Suppressor macrophage treated with lipopolysaccharide for 4 hours (primary cell): ENCODE measurements at regions not wholly inside any gene's neighbourhood (a gene's known extent, or its start where the extent isn't known, plus 50 kb on each side); places are given as distances from the start of the nearest gene placed in this dataset.
"Not testable (repeated sequence)": the region's sequence is repeated elsewhere in the genome, so short reads cannot be mapped to it uniquely, and the experiment has no call there.

Experiments used
- DNase-seq: peaks from one replicate; pipeline ENCODE4 v3.0.0-alpha.2; 2020

- DNase-seq: no peak
Observed at GRCh38 chr5:179497636-179498340, 52.6 kb upstream of the RUFY1 start.

- no peak for DNase-seq
Observed at GRCh38 chr5:179495906-179496455, 54.4 kb upstream of the RUFY1 start.

DNA sequence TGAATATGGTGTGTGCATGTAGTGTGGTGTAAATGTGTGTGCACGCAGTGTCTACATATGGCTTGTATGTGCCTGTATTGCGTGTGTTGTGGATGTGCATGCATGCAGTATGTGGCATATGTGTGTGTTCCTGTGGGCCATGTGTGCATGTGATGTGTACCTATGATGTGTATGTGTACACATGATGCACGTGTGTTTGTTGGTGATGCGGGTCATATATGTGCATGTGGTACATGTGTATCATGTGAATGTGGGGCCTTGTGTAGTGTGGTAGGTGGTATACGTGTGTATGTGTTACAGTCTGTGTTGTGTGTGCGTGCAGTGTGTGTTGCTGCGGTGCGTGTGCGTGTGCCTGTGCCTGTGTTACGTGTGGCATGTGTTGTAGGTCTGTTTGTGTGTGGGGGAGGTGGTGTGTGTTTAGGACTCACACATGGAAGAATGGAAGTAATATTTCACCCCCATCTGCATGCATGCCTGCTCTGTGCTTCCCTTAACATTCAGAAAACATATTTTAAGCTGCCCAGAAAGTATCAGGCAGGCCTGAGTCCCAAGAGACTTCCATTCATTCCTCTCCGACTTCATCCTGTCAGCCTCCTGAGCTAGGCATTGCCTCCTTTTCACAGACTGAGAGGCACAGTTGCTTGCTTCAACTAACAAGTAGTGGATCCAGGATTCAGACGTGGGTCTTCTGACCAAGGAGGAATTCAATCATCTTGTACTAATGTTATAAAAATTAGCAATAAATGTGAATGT is 55.4 kb upstream of the RUFY1 start:
- no peak for DNase-seq

DNA sequence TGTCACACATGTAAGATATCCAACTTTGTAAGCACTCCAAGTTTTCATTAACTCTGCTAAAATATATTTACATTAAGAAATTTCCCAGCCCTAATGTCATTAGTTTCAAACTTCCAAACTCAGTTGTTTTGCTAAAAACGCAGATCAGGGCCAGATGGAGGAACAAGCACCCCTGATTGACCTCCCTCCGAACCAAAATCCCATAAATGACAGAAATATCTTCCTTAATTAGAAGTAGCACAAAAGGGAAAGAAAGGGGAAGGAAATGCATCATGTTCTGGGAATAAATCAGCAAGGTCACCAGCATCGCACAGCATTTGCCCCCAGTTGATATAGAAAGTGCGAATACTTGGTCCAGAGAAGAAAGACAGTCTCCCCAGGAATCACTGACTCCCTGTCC is 61.4 kb upstream of the RUFY1 start:
- peak; percentile 64 for DNase-seq

DNA sequence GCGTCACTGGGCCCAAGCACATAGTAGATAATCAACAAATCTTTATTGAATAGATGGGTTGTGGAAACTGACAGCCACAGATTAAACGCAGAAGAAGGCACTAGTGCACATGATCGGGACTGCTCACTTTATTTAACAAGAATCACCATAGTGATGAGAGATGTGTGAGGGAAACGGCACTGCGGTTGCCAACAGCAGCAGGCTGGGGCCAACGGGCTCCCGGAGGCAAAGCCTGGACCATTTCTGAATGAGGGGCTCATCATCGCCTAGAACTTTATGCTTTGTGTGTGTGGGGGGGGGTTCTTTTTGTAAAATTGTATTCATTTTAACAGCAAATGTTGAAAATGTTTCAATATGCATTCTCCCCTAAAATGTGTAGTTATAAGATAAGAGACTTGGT is 61.9 kb upstream of the RUFY1 start:
- DNase-seq: no peak

GRCh38 chr5:179487145-179487544 is 63.2 kb upstream of the RUFY1 start:
- no peak for DNase-seq

DNA sequence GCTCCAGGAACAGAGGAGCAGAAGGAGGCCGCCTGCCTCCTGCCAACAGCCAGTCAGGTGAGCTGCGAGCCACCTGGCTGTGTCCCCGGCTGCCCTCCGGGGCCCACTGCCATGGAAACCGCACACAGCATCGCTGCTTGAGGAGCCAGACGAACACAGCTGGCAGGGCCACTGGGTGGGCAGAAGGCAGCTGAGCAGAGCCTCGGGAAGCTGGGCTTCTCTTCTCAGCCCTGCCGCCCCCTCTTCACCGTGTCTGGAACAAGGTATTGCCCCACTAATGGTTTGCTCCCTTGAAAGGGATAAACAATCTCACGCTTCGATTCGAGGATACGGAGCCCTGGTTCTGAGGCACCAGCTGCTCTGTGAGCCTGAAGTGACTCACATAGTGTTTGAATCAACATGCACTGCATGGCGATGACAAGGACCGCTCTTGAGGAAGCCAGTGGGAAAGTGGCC is 63.7 kb upstream of the RUFY1 start:
- DNase-seq: no peak

DNA sequence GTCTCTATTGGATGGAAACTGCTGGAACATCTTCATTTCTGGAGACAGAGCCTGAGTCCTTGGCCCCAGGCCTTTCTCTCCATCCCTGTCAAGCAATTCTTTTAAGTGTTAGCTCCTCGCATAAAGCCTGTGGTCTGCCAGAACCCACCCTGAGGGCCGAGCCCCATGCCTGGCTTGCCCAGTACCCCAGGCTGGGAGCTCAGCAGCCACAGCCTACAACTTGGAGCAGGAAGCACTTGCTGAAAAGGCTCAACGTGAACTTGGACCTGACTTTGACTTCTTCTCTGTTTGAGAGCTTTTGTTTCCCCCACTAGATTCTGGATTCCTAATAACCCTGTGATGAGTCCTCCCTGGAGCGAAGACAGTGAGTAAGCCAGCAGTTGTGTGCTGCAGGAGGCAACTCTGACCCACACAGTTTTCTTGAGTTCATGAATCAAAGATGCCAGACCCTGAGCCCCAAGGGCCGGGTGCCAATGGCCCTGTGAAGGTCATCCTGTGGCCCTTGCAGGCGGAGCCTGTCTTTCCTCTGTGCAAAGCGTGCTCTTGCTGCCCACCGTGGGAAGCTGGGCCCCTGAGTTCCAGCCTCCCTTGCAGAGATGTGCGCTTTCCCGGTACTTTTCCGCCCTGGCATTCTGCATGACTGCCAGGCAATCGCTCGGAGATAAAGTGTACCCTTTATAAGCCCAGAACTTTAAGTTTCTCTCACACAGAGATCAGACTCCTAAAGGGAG is 64.3 kb upstream of the RUFY1 start:
- DNase-seq: no peak

GRCh38 chr5:179484761-179485160 is 65.6 kb upstream of the RUFY1 start:
- DNase-seq: no peak

GRCh38 chr5:179484201-179484600 is 66.2 kb upstream of the RUFY1 start:
- DNase-seq: no peak

GRCh38 chr5:179478624-179479023 is 71.7 kb upstream of the RUFY1 start:
- no peak for DNase-seq

GRCh38 chr5:179475208-179475751 is 75.1 kb upstream of the RUFY1 start:
- DNase-seq: peak; percentile 38

GRCh38 chr5:179472641-179473040 is 77.7 kb upstream of the RUFY1 start:
- DNase-seq: no peak

DNA sequence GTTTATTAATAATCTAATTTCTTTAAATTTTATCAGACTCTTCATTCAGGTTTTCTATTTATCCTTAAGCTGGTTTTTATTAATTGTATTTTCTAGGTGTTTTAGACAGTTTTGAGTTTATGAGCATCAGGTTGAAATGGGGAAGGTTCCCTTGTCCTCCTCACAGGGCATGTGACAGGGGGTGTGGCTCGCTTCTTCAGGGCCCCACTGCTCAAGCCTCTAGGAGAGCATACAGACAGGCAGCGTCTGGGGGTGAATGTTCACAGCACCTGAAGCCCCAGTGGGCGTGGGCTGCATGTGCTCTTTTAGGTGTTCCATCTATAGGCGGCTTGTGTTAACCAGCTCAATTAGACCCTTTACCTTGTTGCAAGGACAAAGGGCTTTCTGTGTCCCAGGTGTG is 78.2 kb upstream of the RUFY1 start:
- DNase-seq: no peak

GRCh38 chr5:179470201-179470600 is 80.2 kb upstream of the RUFY1 start:
- DNase-seq: no peak

DNA sequence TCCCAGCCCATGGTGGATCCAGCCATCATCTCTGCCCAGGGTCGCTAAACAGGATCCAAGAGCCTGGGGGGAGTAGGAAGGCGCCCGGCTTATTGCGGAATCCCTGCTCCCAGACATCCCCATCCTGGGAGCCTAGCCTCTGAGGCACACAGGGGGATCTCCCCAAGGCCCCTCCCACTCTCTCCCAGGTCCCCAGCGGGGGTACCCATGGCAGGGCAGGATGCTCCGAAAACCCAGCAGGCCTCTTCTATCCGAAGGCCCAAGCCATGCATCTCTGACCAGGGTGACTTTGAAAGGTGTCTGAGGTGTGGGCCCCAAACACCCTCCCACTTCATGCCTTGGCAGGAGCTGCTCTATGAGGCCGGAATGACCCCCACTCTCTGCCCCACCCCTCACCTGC is 81.7 kb upstream of the RUFY1 start:
- DNase-seq: no peak

DNA sequence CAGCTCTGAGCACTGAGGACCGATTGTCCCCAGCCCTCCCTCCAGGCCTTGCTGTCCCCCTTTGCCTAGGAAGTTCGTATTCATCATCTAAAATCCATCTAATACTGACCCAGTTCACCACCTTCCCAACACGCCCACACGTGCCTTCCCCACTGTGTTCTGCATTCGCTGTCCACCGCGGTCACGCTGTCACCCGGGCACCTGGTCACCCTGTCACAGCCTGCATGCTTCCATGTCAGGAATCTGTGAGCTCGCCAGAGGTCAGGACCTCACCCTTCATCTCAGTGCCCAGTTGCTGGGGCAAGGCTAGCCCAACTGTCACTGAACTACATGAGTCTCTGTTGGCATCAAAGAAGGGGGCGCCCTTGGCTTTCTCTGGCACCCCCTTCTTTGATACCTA is 82.9 kb upstream of the RUFY1 start:
- no peak for DNase-seq

- no peak for DNase-seq
Observed at GRCh38 chr5:179464631-179465030, 85.7 kb upstream of the RUFY1 start.

DNA sequence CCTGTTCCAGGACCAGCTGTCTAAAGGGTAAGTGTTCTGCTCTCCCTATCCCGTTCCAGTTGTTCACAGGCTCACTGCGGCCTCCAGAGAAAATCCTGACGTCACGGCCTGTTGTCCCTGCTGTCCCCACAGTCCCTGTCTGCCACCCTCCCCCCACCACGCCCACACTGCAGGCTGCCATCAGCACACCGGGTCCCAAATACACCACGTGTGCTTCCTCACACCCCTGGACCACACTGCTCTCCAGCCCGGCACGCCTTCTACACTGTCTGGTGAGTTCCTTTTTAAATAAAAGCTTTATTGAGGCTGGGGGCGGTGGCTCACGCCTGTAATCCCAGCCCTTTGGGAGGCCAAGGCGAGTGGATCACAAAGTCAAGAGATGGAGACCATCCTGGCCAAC is 88.3 kb upstream of the RUFY1 start:
- no peak for DNase-seq

DNA sequence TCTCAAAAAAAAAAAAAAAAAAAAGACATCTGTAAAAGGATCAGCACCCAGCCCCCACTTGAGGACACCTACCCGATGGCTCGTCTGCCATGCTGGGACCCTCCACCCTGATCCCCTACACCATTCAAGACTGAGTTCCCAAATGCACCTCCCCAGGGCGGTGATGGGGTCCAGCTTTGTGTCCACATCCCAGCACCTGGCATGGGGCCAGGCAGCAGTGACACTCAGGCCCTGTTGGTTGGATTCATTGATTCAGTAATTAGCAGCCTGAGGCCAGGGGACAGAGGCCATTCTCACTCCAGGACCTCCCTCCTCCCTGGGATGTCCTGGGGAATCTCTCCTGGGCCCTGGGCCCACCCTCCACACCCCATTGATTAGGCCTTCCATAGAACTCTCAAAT is 88.8 kb upstream of the RUFY1 start:
- no peak for DNase-seq

DNA sequence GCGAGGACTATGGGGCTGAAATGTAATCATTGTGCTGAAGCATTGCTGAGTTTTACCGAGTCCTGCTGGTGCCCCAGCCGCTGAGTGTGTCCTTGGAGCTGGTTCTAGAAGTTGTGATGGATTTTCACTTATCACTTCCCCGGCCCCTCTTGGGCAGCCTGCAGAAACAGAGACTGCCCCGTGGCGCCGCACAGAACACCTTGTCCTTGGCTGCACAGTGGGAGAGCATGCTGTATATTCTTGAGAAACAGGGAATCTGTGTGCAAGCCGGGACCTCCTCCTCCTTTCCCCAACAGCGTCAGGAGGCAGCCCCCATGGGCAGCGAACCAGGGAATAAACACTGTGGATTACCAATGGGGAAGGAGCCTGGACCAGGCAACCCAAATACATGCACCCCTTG is 90.6 kb upstream of the RUFY1 start:
- no peak for DNase-seq

GRCh38 chr5:179457612-179458011 is 92.7 kb upstream of the RUFY1 start:
- DNase-seq: no peak

DNA sequence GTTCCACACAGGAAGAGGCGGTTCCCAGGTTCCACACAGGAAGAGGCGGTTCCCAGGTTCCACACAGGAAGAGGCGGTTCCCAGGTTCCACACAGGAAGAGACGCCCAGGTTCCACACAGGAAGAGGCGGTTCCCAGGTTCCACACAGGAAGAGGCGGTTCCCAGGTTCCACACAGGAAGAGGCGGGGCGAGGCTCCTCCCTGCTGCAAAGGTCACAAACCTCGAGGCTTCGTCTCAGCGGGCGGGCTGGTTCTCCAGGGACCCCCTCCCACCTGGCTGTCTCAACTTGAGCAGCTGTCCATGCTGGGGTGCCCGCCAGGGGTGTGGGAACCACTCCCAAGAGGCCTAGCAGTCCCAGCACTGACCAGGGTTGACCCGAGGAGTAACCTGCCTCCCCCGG is 94.3 kb upstream of the RUFY1 start:
- not testable (repeated sequence) for DNase-seq
